ENCODE measurements at regions not wholly inside any gene's neighbourhood (a gene's known extent, or its start where the extent isn't known, plus 50 kb on each side); places are given as distances from the start of the nearest gene placed in this dataset.

GRCh38 chr2:220419647-220420046 lies 792.2 kb downstream of the SLC4A3 start:
- no peaks in the 10 kb centered on the region for H3K36me3 ChIP-seq
- no peak overlapping the region for H3K4me3 ChIP-seq
- no peak overlapping the region for H3K27ac ChIP-seq
- no peaks in the 10 kb centered on the region for H3K4me1 ChIP-seq
- no peak overlapping the region for H3K4me2 ChIP-seq
- H4K20me1 ChIP-seq: no peaks in the 10 kb centered on the region
- no peak overlapping the region for H3K9ac ChIP-seq
- no peaks in the 10 kb centered on the region for H3K9me3 ChIP-seq (replicated peaks in 1 of 11)
- no peak for TF ChIP-seq Cebpa-rat (IDR thresholded peaks at IDR 0.05)
- no peaks in the 10 kb centered on the region for H3K27me3 ChIP-seq

GRCh38 chr2:220420820-220421219 lies 793.4 kb downstream of the SLC4A3 start:
- Histone ChIP-seq H3K36me3 (no peaks in the 10 kb centered on the region), H3K4me1 (no peaks in the 10 kb centered on the region), H3K4me3 (no peak overlapping the region), H3K9me3 (replicated peaks in 1 of 11) (no peaks in the 10 kb centered on the region), H3K9ac (no peak overlapping the region), H3K27me3 (no peaks in the 10 kb centered on the region), H3K4me2 (no peak overlapping the region), H3K27ac (no peak overlapping the region), H4K20me1 (no peaks in the 10 kb centered on the region)
- no peak for TF ChIP-seq Cebpa-rat (IDR thresholded peaks at IDR 0.05)

GRCh38 chr2:220422676-220423075 lies 795.2 kb downstream of the SLC4A3 start:
- Histone ChIP-seq H3K9ac (no peak overlapping the region), H3K27me3 (no peaks in the 10 kb centered on the region), H3K36me3 (no peaks in the 10 kb centered on the region), H3K27ac (no peak overlapping the region), H4K20me1 (no peaks in the 10 kb centered on the region), H3K4me2 (no peak overlapping the region), H3K4me1 (no peaks in the 10 kb centered on the region), H3K9me3 (replicated peaks in 1 of 11) (no peaks in the 10 kb centered on the region), H3K4me3 (no peak overlapping the region)
- no peak for TF ChIP-seq Cebpa-rat (IDR thresholded peaks at IDR 0.05)

GRCh38 chr2:220424561-220424960 lies 797.1 kb downstream of the SLC4A3 start:
- no peak overlapping the region for H3K9ac ChIP-seq
- no peaks in the 10 kb centered on the region for H3K36me3 ChIP-seq
- H3K9me3 ChIP-seq (replicated peaks in 1 of 11): no peaks in the 10 kb centered on the region
- no peaks in the 10 kb centered on the region for H3K4me1 ChIP-seq
- TF ChIP-seq Cebpa-rat (IDR thresholded peaks at IDR 0.05): no peak
- H3K27ac ChIP-seq: no peak overlapping the region
- H3K4me2 ChIP-seq: no peak overlapping the region
- no peaks in the 10 kb centered on the region for H4K20me1 ChIP-seq
- H3K27me3 ChIP-seq: no peaks in the 10 kb centered on the region
- no peak overlapping the region for H3K4me3 ChIP-seq

- H4K20me1 ChIP-seq: no peaks in the 10 kb centered on the region
- no peaks in the 10 kb centered on the region for H3K9me3 ChIP-seq (replicated peaks in 1 of 11)
- H3K27ac ChIP-seq: no peak overlapping the region
- TF ChIP-seq Cebpa-rat (IDR thresholded peaks at IDR 0.05): no peak
- H3K36me3 ChIP-seq: no peaks in the 10 kb centered on the region
- peaks cover 0 to 8% (median 0%) of the 10 kb centered on the region in 10 experiments; a peak in 7 of 20 replicates for H3K4me1 ChIP-seq
- no peak overlapping the region for H3K4me3 ChIP-seq
- no peak overlapping the region for H3K9ac ChIP-seq
- H3K4me2 ChIP-seq: no peak overlapping the region
- no peaks in the 10 kb centered on the region for H3K27me3 ChIP-seq
These were observed 805.2 kb downstream of the SLC4A3 start for GRCh38 chr2:220432645-220433044.

GRCh38 chr2:220433131-220433530 lies 805.7 kb downstream of the SLC4A3 start:
- no peak for TF ChIP-seq Cebpa-rat (IDR thresholded peaks at IDR 0.05)
- no peaks in the 10 kb centered on the region for H3K27me3 ChIP-seq
- H4K20me1 ChIP-seq: no peaks in the 10 kb centered on the region
- H3K4me1 ChIP-seq: peaks cover 0 to 8% (median 0%) of the 10 kb centered on the region in 10 experiments; a peak in 7 of 20 replicates
- no peak overlapping the region for H3K9ac ChIP-seq
- no peak overlapping the region for H3K4me2 ChIP-seq
- H3K36me3 ChIP-seq: no peaks in the 10 kb centered on the region
- no peak overlapping the region for H3K4me3 ChIP-seq
- H3K9me3 ChIP-seq (replicated peaks in 1 of 11): no peaks in the 10 kb centered on the region
- H3K27ac ChIP-seq: no peak overlapping the region

- Histone ChIP-seq H3K27ac (no peak overlapping the region), H3K4me3 (no peak overlapping the region), H3K9ac (no peak overlapping the region)
These were observed 807.0 kb downstream of the SLC4A3 start for GRCh38 chr2:220434385-220434784.

GRCh38 chr2:220437938-220438337 lies 810.5 kb downstream of the SLC4A3 start:
- H3K36me3 ChIP-seq: no peaks in the 10 kb centered on the region
- no peak overlapping the region for H3K4me3 ChIP-seq
- H3K27ac ChIP-seq: no peak overlapping the region
- H4K20me1 ChIP-seq: no peaks in the 10 kb centered on the region
- H3K27me3 ChIP-seq: no peaks in the 10 kb centered on the region
- peaks cover 0 to 8% (median 0%) of the 10 kb centered on the region in 10 experiments; a peak in 7 of 20 replicates for H3K4me1 ChIP-seq
- no peak overlapping the region for H3K4me2 ChIP-seq
- H3K9ac ChIP-seq: no peak overlapping the region
- H3K9me3 ChIP-seq (replicated peaks in 1 of 11): no peaks in the 10 kb centered on the region
- TF ChIP-seq Cebpa-rat (IDR thresholded peaks at IDR 0.05): no peak

More at GRCh38 chr2:220434385-220434784, 807.0 kb downstream of the SLC4A3 start:
- H3K4me1 ChIP-seq: peaks cover 0 to 8% (median 0%) of the 10 kb centered on the region in 10 experiments; a peak in 7 of 20 replicates
- H3K4me2 ChIP-seq: no peak overlapping the region
- H3K36me3 ChIP-seq: no peaks in the 10 kb centered on the region
- no peaks in the 10 kb centered on the region for H3K27me3 ChIP-seq
- TF ChIP-seq Cebpa-rat (IDR thresholded peaks at IDR 0.05): no peak
- no peaks in the 10 kb centered on the region for H4K20me1 ChIP-seq
- no peaks in the 10 kb centered on the region for H3K9me3 ChIP-seq (replicated peaks in 1 of 11)

- Histone ChIP-seq H3K27ac (no peak overlapping the region), H3K4me2 (no peak overlapping the region), H3K9me3 (replicated peaks in 1 of 11) (peaks cover 0 to 2% (median 0%) of the 10 kb centered on the region in 11 experiments; a peak in 3 of 22 replicates), H3K27me3 (no peaks in the 10 kb centered on the region), H3K9ac (no peak overlapping the region), H3K36me3 (no peaks in the 10 kb centered on the region), H3K4me1 (peaks cover 0 to 7% (median 0%) of the 10 kb centered on the region in 10 experiments; a peak in 5 of 20 replicates), H4K20me1 (no peaks in the 10 kb centered on the region), H3K4me3 (no peak overlapping the region)
- TF ChIP-seq Cebpa-rat (IDR thresholded peaks at IDR 0.05): no peak
These were observed 813.3 kb downstream of the SLC4A3 start for GRCh38 chr2:220440731-220441130.

GRCh38 chr2:220441404-220441803 lies 814.0 kb downstream of the SLC4A3 start:
- no peak overlapping the region for H3K27ac ChIP-seq
- no peak overlapping the region for H3K4me2 ChIP-seq
- no peak for TF ChIP-seq Cebpa-rat (IDR thresholded peaks at IDR 0.05)
- H3K4me1 ChIP-seq: no peaks in the 10 kb centered on the region; a peak in 3 of 20 replicates
- peaks cover 0 to 7% (median 2%) of the 10 kb centered on the region in 11 experiments; a peak in 4 of 22 replicates for H3K9me3 ChIP-seq (replicated peaks in 1 of 11)
- no peaks in the 10 kb centered on the region for H4K20me1 ChIP-seq
- no peaks in the 10 kb centered on the region for H3K36me3 ChIP-seq
- H3K27me3 ChIP-seq: no peaks in the 10 kb centered on the region
- no peak overlapping the region for H3K4me3 ChIP-seq
- H3K9ac ChIP-seq: no peak overlapping the region
